ENCODE measurements at regions not wholly inside any gene's neighbourhood (a gene's known extent, or its start where the extent isn't known, plus 50 kb on each side); places are given as distances from the start of the nearest gene placed in this dataset.

GRCh38 chr6:62391358-62391757, 105.3 kb upstream of the KHDRBS2 start:
- TF ChIP-seq CTCF (IDR thresholded peaks at IDR 0.05 in 2 of 3, conservative IDR thresholded peaks at IDR 0.05 in 1 of 3; ENCODE audit: insufficient read depth in 2 of 3, low read depth in 1 of 3, low read length in 3 of 3) (no peak), USF2 (CRISPR knock-in tag; IDR thresholded peaks at IDR 0.05) (no peak), TCF7 (IDR thresholded peaks at IDR 0.05; ENCODE audit: borderline replicate concordance) (no peak), RCOR1 (IDR thresholded peaks at IDR 0.05; ENCODE audit: borderline replicate concordance in 1 of 2, low read depth in 2 of 2, low read length in 2 of 2) (no peak), FOSL1 (tag; conservative IDR thresholded peaks at IDR 0.05) (no peak), RBM34 (IDR thresholded peaks at IDR 0.05; ENCODE audit: borderline replicate concordance, insufficient read depth, low read length) (no peak), UBTF (IDR thresholded peaks at IDR 0.05; ENCODE audit: borderline replicate concordance in 1 of 2, low read depth in 2 of 2, low read length in 2 of 2) (no peak), EZH2 (IDR thresholded peaks at IDR 0.05; ENCODE audit: borderline replicate concordance, low read depth, low read length) (no peak), ATF3 (IDR thresholded peaks at IDR 0.05) (no peak), ATF3 (CRISPR knock-in tag; conservative IDR thresholded peaks at IDR 0.05) (no peak), ZBTB26 (CRISPR knock-in tag; IDR thresholded peaks at IDR 0.05) (no peak)

Measured in K562 (cell line).